Anterior cingulate cortex (tissue), 58 donors: ENCODE measurements at regions not wholly inside any gene's neighbourhood (a gene's known extent, or its start where the extent isn't known, plus 50 kb on each side); places are given as distances from the start of the nearest gene placed in this dataset.
A peak's percentile ranks its signal among the peaks of the same experiment; 100 is the strongest.

ENCODE experiments used
- DNase-seq, 58 donors: peaks; one replicate each; lab custom pipeline; 2025; lab: John Stamatoyannopoulos, UW

GRCh38 chrX:5549512-5549911, 679.2 kb downstream of the NLGN4X start:
- DNase-seq, result no peak

- no peak for DNase-seq
Measured at GRCh38 chrX:5537098-5537497, 691.6 kb downstream of the NLGN4X start.

GRCh38 chrX:5536261-5536660, 692.4 kb downstream of the NLGN4X start:
- no peak for DNase-seq

- no peak for DNase-seq
Measured at GRCh38 chrX:5528057-5528456, 700.6 kb downstream of the NLGN4X start.

GRCh38 chrX:5526191-5526590, 702.5 kb downstream of the NLGN4X start:
- no peak for DNase-seq

- DNase-seq, result no peak
Measured at GRCh38 chrX:5490786-5491563, 737.7 kb downstream of the NLGN4X start.

GRCh38 chrX:5474282-5474681, 754.4 kb downstream of the NLGN4X start:
- DNase-seq, result no peak

GRCh38 chrX:5458300-5458842, 770.3 kb downstream of the NLGN4X start:
- no peak for DNase-seq

- DNase-seq, result no peak
Measured at GRCh38 chrX:5449323-5449722, 779.3 kb downstream of the NLGN4X start.

GRCh38 chrX:5431823-5432222, 796.8 kb downstream of the NLGN4X start:
- no peak for DNase-seq

GRCh38 chrX:5425119-5425518, 803.5 kb downstream of the NLGN4X start:
- no peak for DNase-seq

- no peak for DNase-seq
Measured at GRCh38 chrX:5417381-5417780, 811.3 kb downstream of the NLGN4X start.

- no peak for DNase-seq
Measured at GRCh38 chrX:5415738-5416137, 812.9 kb downstream of the NLGN4X start.

GRCh38 chrX:5409106-5409505, 819.6 kb downstream of the NLGN4X start:
- no peak for DNase-seq

- no peak for DNase-seq
Measured at GRCh38 chrX:5402461-5402860, 826.2 kb downstream of the NLGN4X start.

GRCh38 chrX:5399403-5399802, 829.3 kb downstream of the NLGN4X start:
- no peak for DNase-seq

- DNase-seq, result no peak
Measured at GRCh38 chrX:5397409-5397808, 831.3 kb downstream of the NLGN4X start.

- peak in 1 of 58 donors; percentile 0 for DNase-seq
Measured at GRCh38 chrX:5390376-5390775, 838.3 kb downstream of the NLGN4X start.

GRCh38 chrX:5388087-5388486, 840.6 kb downstream of the NLGN4X start:
- no peak for DNase-seq

GRCh38 chrX:5380426-5380825, 848.2 kb downstream of the NLGN4X start:
- no peak for DNase-seq

GRCh38 chrX:5341902-5342301, 886.8 kb downstream of the NLGN4X start:
- no peak for DNase-seq

GRCh38 chrX:5337160-5337559, 891.5 kb downstream of the NLGN4X start:
- no peak for DNase-seq
